HG03354 (cell line): ENCODE measurements at regions not wholly inside any gene's neighbourhood (a gene's known extent, or its start where the extent isn't known, plus 50 kb on each side); places are given as distances from the start of the nearest gene placed in this dataset.
A peak's percentile ranks its signal among the peaks of the same experiment; 100 is the strongest.
"Not testable (repeated sequence)": the region's sequence is repeated elsewhere in the genome, so short reads cannot be mapped to it uniquely, and the experiment has no call there.

ENCODE experiments used
- ATAC-seq: cut with Tn5 transposase; IDR thresholded peaks from one replicate; pipeline ENCODE4 v1.9.1; 2021; ENCODE audit warnings: mild to moderate bottlenecking; ENCODE audit not compliant: unreplicated experiment, poor library complexity, severe bottlenecking

- no peak for ATAC-seq
Observed at GRCh38 chr10:120184547-120185337, 272.3 kb upstream of the PLPP4 start.

- no peak for ATAC-seq
Observed at GRCh38 chr10:120186506-120186905, 270.5 kb upstream of the PLPP4 start.

- not testable (repeated sequence) for ATAC-seq
Observed at GRCh38 chr10:120187168-120187567, 269.9 kb upstream of the PLPP4 start.

- no peak for ATAC-seq
Observed at GRCh38 chr10:120188950-120189349, 268.1 kb upstream of the PLPP4 start.

- ATAC-seq: no peak
Observed at GRCh38 chr10:120195984-120196712, 260.9 kb upstream of the PLPP4 start.

GRCh38 chr10:120204877-120205276 lies 252.2 kb upstream of the PLPP4 start:
- ATAC-seq: no peak

- ATAC-seq: no peak
Observed at GRCh38 chr10:120205368-120206018, 251.5 kb upstream of the PLPP4 start.

- ATAC-seq: no peak
Observed at GRCh38 chr10:120208488-120208887, 248.5 kb upstream of the PLPP4 start.

GRCh38 chr10:120209124-120209762 lies 247.8 kb upstream of the PLPP4 start:
- ATAC-seq: no peak

GRCh38 chr10:120212275-120212674 lies 244.8 kb upstream of the PLPP4 start:
- ATAC-seq: no peak

- not testable (repeated sequence) for ATAC-seq
Observed at GRCh38 chr10:120213283-120213682, 243.7 kb upstream of the PLPP4 start.

GRCh38 chr10:120217736-120218135 lies 239.3 kb upstream of the PLPP4 start:
- ATAC-seq: no peak

GRCh38 chr10:120221873-120222485 lies 235.0 kb upstream of the PLPP4 start:
- no peak for ATAC-seq

GRCh38 chr10:120229641-120230040 lies 227.4 kb upstream of the PLPP4 start:
- ATAC-seq: no peak

GRCh38 chr10:120239695-120240094 lies 217.3 kb upstream of the PLPP4 start:
- not testable (repeated sequence) for ATAC-seq

GRCh38 chr10:120251821-120252442 lies 205.1 kb upstream of the PLPP4 start:
- no peak for ATAC-seq

GRCh38 chr10:120253131-120253530 lies 203.9 kb upstream of the PLPP4 start:
- no peak for ATAC-seq

- no peak for ATAC-seq
Observed at GRCh38 chr10:120260456-120260855, 196.6 kb upstream of the PLPP4 start.

- ATAC-seq: peak; percentile 92
Observed at GRCh38 chr10:120262857-120263547, 194.0 kb upstream of the PLPP4 start.
